ENCODE measurements at regions not wholly inside any gene's neighbourhood (a gene's known extent, or its start where the extent isn't known, plus 50 kb on each side); places are given as distances from the start of the nearest gene placed in this dataset.
"Not testable (repeated sequence)": the region's sequence is repeated elsewhere in the genome, so short reads cannot be mapped to it uniquely, and the experiment has no call there.

- H3K9me3 ChIP-seq (ENCODE audit: low read length), result no peaks in the 10 kb centered on the region
- H3K36me3 ChIP-seq (ENCODE audit: insufficient read depth, low read length), result no peaks in the 10 kb centered on the region
- H3K4me1 ChIP-seq (ENCODE audit: insufficient read depth, low read length), result no peaks in the 10 kb centered on the region
- H3K4me3 ChIP-seq (ENCODE audit: low read length), result no peak overlapping the region
- no peak overlapping the region for H2AFZ ChIP-seq (ENCODE audit: low read depth, low read length)
- no peaks in the 10 kb centered on the region for H3K27me3 ChIP-seq (ENCODE audit: insufficient read depth, low read length)
Measured at GRCh38 chr2:223486751-223487150, 115.4 kb downstream of the SCG2 start.

- H3K9me3 ChIP-seq (ENCODE audit: low read length), result no peaks in the 10 kb centered on the region
- H3K4me3 ChIP-seq (ENCODE audit: low read length), result no peak overlapping the region
- H2AFZ ChIP-seq (ENCODE audit: low read depth, low read length), result no peak overlapping the region
- H3K36me3 ChIP-seq (ENCODE audit: insufficient read depth, low read length), result no peaks in the 10 kb centered on the region
- H3K4me1 ChIP-seq (ENCODE audit: insufficient read depth, low read length), result no peaks in the 10 kb centered on the region
- H3K27me3 ChIP-seq (ENCODE audit: insufficient read depth, low read length), result no peaks in the 10 kb centered on the region
Measured at GRCh38 chr2:223487214-223487846, 114.8 kb downstream of the SCG2 start.

GRCh38 chr2:223488814-223489213 lies 113.3 kb downstream of the SCG2 start:
- H3K27me3 ChIP-seq (ENCODE audit: insufficient read depth, low read length), result no peaks in the 10 kb centered on the region
- H3K36me3 ChIP-seq (ENCODE audit: insufficient read depth, low read length), result no peaks in the 10 kb centered on the region
- H2AFZ ChIP-seq (ENCODE audit: low read depth, low read length), result no peak overlapping the region
- no peaks in the 10 kb centered on the region for H3K4me1 ChIP-seq (ENCODE audit: insufficient read depth, low read length)
- H3K9me3 ChIP-seq (ENCODE audit: low read length), result no peaks in the 10 kb centered on the region
- H3K4me3 ChIP-seq (ENCODE audit: low read length), result no peak overlapping the region

GRCh38 chr2:223494496-223494895 lies 107.7 kb downstream of the SCG2 start:
- H2AFZ ChIP-seq (ENCODE audit: low read depth, low read length), result no peak overlapping the region
- H3K4me1 ChIP-seq (ENCODE audit: insufficient read depth, low read length), result no peaks in the 10 kb centered on the region
- H3K36me3 ChIP-seq (ENCODE audit: insufficient read depth, low read length), result no peaks in the 10 kb centered on the region
- no peak overlapping the region for H3K4me3 ChIP-seq (ENCODE audit: low read length)
- no peaks in the 10 kb centered on the region for H3K27me3 ChIP-seq (ENCODE audit: insufficient read depth, low read length)
- no peaks in the 10 kb centered on the region for H3K9me3 ChIP-seq (ENCODE audit: low read length)

GRCh38 chr2:223494942-223495341 lies 107.2 kb downstream of the SCG2 start:
- H3K9me3 ChIP-seq (ENCODE audit: low read length), result no peaks in the 10 kb centered on the region
- no peaks in the 10 kb centered on the region for H3K27me3 ChIP-seq (ENCODE audit: insufficient read depth, low read length)
- H3K4me3 ChIP-seq (ENCODE audit: low read length), result no peak overlapping the region
- H3K36me3 ChIP-seq (ENCODE audit: insufficient read depth, low read length), result no peaks in the 10 kb centered on the region
- no peaks in the 10 kb centered on the region for H3K4me1 ChIP-seq (ENCODE audit: insufficient read depth, low read length)
- H2AFZ ChIP-seq (ENCODE audit: low read depth, low read length), result no peak overlapping the region

- not testable (repeated sequence) for H3K9me3 ChIP-seq (ENCODE audit: low read length); H3K27me3 ChIP-seq (ENCODE audit: insufficient read depth, low read length); H3K4me1 ChIP-seq (ENCODE audit: insufficient read depth, low read length); H3K4me3 ChIP-seq (ENCODE audit: low read length); H3K36me3 ChIP-seq (ENCODE audit: insufficient read depth, low read length); H2AFZ ChIP-seq (ENCODE audit: low read depth, low read length)
Measured at GRCh38 chr2:223496853-223497252, 105.3 kb downstream of the SCG2 start.

GRCh38 chr2:223500709-223501108 lies 101.5 kb downstream of the SCG2 start:
- no peak overlapping the region for H3K4me3 ChIP-seq (ENCODE audit: low read length)
- H3K9me3 ChIP-seq (ENCODE audit: low read length), result no peaks in the 10 kb centered on the region
- H3K4me1 ChIP-seq (ENCODE audit: insufficient read depth, low read length), result no peaks in the 10 kb centered on the region
- H3K36me3 ChIP-seq (ENCODE audit: insufficient read depth, low read length), result no peaks in the 10 kb centered on the region
- H3K27me3 ChIP-seq (ENCODE audit: insufficient read depth, low read length), result no peaks in the 10 kb centered on the region
- no peak overlapping the region for H2AFZ ChIP-seq (ENCODE audit: low read depth, low read length)

GRCh38 chr2:223501641-223502040 lies 100.5 kb downstream of the SCG2 start:
- H3K4me3 ChIP-seq (ENCODE audit: low read length), result no peak overlapping the region
- peaks cover 2% of the 10 kb centered on the region for H3K9me3 ChIP-seq (ENCODE audit: low read length)
- H3K4me1 ChIP-seq (ENCODE audit: insufficient read depth, low read length), result no peaks in the 10 kb centered on the region
- H3K27me3 ChIP-seq (ENCODE audit: insufficient read depth, low read length), result no peaks in the 10 kb centered on the region
- no peak overlapping the region for H2AFZ ChIP-seq (ENCODE audit: low read depth, low read length)
- no peaks in the 10 kb centered on the region for H3K36me3 ChIP-seq (ENCODE audit: insufficient read depth, low read length)

- Histone ChIP-seq H2AFZ (ENCODE audit: low read depth, low read length) (no peak overlapping the region), H3K4me1 (ENCODE audit: insufficient read depth, low read length) (no peaks in the 10 kb centered on the region), H3K27me3 (ENCODE audit: insufficient read depth, low read length) (no peaks in the 10 kb centered on the region), H3K4me3 (ENCODE audit: low read length) (no peak overlapping the region), H3K9me3 (ENCODE audit: low read length) (peaks cover 2% of the 10 kb centered on the region), H3K36me3 (ENCODE audit: insufficient read depth, low read length) (no peaks in the 10 kb centered on the region)
Measured at GRCh38 chr2:223503746-223504145, 98.4 kb downstream of the SCG2 start.

GRCh38 chr2:223508372-223508771 lies 93.8 kb downstream of the SCG2 start:
- Histone ChIP-seq H2AFZ (ENCODE audit: low read depth, low read length) (no peak overlapping the region), H3K9me3 (ENCODE audit: low read length) (peaks cover 2% of the 10 kb centered on the region), H3K4me1 (ENCODE audit: insufficient read depth, low read length) (no peaks in the 10 kb centered on the region), H3K27me3 (ENCODE audit: insufficient read depth, low read length) (no peaks in the 10 kb centered on the region), H3K4me3 (ENCODE audit: low read length) (no peak overlapping the region), H3K36me3 (ENCODE audit: insufficient read depth, low read length) (no peaks in the 10 kb centered on the region)

- Histone ChIP-seq H3K4me3 (ENCODE audit: low read length) (no peak overlapping the region), H3K9me3 (ENCODE audit: low read length) (peaks cover 2% of the 10 kb centered on the region), H3K27me3 (ENCODE audit: insufficient read depth, low read length) (no peaks in the 10 kb centered on the region), H2AFZ (ENCODE audit: low read depth, low read length) (no peak overlapping the region), H3K4me1 (ENCODE audit: insufficient read depth, low read length) (no peaks in the 10 kb centered on the region), H3K36me3 (ENCODE audit: insufficient read depth, low read length) (no peaks in the 10 kb centered on the region)
Measured at GRCh38 chr2:223510713-223511112, 91.4 kb downstream of the SCG2 start.

GRCh38 chr2:223511168-223511567 lies 91.0 kb downstream of the SCG2 start:
- Histone ChIP-seq H3K4me3 (ENCODE audit: low read length) (no peak overlapping the region), H3K9me3 (ENCODE audit: low read length) (no peaks in the 10 kb centered on the region)

GRCh38 chr2:223513771-223514455 lies 88.2 kb downstream of the SCG2 start:
- no peaks in the 10 kb centered on the region for H3K27me3 ChIP-seq (ENCODE audit: insufficient read depth, low read length)
- no peaks in the 10 kb centered on the region for H3K36me3 ChIP-seq (ENCODE audit: insufficient read depth, low read length)
- H2AFZ ChIP-seq (ENCODE audit: low read depth, low read length), result no peak overlapping the region
- H3K4me1 ChIP-seq (ENCODE audit: insufficient read depth, low read length), result no peaks in the 10 kb centered on the region
- no peaks in the 10 kb centered on the region for H3K9me3 ChIP-seq (ENCODE audit: low read length)
- no peak overlapping the region for H3K4me3 ChIP-seq (ENCODE audit: low read length)

More at GRCh38 chr2:223511168-223511567, 91.0 kb downstream of the SCG2 start:
- Histone ChIP-seq H2AFZ (ENCODE audit: low read depth, low read length) (no peak overlapping the region), H3K27me3 (ENCODE audit: insufficient read depth, low read length) (no peaks in the 10 kb centered on the region), H3K4me1 (ENCODE audit: insufficient read depth, low read length) (no peaks in the 10 kb centered on the region), H3K36me3 (ENCODE audit: insufficient read depth, low read length) (no peaks in the 10 kb centered on the region)

GRCh38 chr2:223519471-223519870 lies 82.7 kb downstream of the SCG2 start:
- no peaks in the 10 kb centered on the region for H3K27me3 ChIP-seq (ENCODE audit: insufficient read depth, low read length)
- no peaks in the 10 kb centered on the region for H3K36me3 ChIP-seq (ENCODE audit: insufficient read depth, low read length)

More at GRCh38 chr2:223519471-223519870, 82.7 kb downstream of the SCG2 start:
- H3K4me1 ChIP-seq (ENCODE audit: insufficient read depth, low read length), result peaks cover 4% of the 10 kb centered on the region
- no peak overlapping the region for H2AFZ ChIP-seq (ENCODE audit: low read depth, low read length)
- no peaks in the 10 kb centered on the region for H3K9me3 ChIP-seq (ENCODE audit: low read length)
- no peak overlapping the region for H3K4me3 ChIP-seq (ENCODE audit: low read length)
